OCI-LY3 (cell line): ENCODE measurements at regions not wholly inside any gene's neighbourhood (a gene's known extent, or its start where the extent isn't known, plus 50 kb on each side); places are given as distances from the start of the nearest gene placed in this dataset.

Experiments used
- H2AFZ ChIP-seq: fragments of 200-600, 300-600 bp; shearing (Covaris generic); 2 replicates; pipeline ENCODE4 v1.6.0; 2014; ENCODE audit warnings: antibody characterized with exemption, low read depth, low read length
- H3K27ac ChIP-seq: fragments of 200-600, 300-600 bp; sonication (generic); 2 replicates; pipeline ENCODE4 v1.5.1; 2014; ENCODE audit warnings: mild to moderate bottlenecking, low read length, moderate library complexity, mixed read lengths
- H3K27me3 ChIP-seq: fragments of 200-600, 300-600 bp; sonication (generic); 2 replicates; pipeline ENCODE4 v1.6.1; 2014; ENCODE audit warnings: low read depth, low read length, mixed read lengths
- H3K36me3 ChIP-seq: fragments of 200-600, 300-600 bp; sonication (generic); replicated peaks from 2 replicates; pipeline ENCODE3; 2014; ENCODE audit warnings: low read depth, low read length, mixed read lengths
- H3K4me1 ChIP-seq: fragments of 300-600, 200-600 bp; sonication (generic); 2 replicates; pipeline ENCODE4 v1.6.1; 2014; ENCODE audit warnings: low read length, mixed read lengths
- H3K4me2 ChIP-seq: fragments of 200-600, 300-600 bp; sonication (generic); 2 replicates; pipeline ENCODE4 v1.6.1; 2014; ENCODE audit warnings: low read length, mixed read lengths
- H3K4me3 ChIP-seq: fragments of 300-600, 200-600 bp; sonication (generic); 2 replicates; pipeline ENCODE4 v1.5.1; 2014; ENCODE audit warnings: antibody characterized with exemption, mild to moderate bottlenecking, low read length, moderate library complexity
- H3K79me2 ChIP-seq: fragments of 300-600, 200-600 bp; shearing (Covaris generic); 2 replicates; pipeline ENCODE4 v1.6.1; 2014; ENCODE audit warnings: mild to moderate bottlenecking, low read length, mixed read lengths
- H3K9ac ChIP-seq: fragments of 300-600, 200-600 bp; shearing (Covaris generic); 2 replicates; pipeline ENCODE4 v1.6.0; 2014; ENCODE audit warnings: mild to moderate bottlenecking, low read length, moderate library complexity
- H3K9me3 ChIP-seq: fragments of 200-600, 300-600 bp; shearing (Covaris generic); 2 replicates; pipeline ENCODE4 v1.6.1; 2014; ENCODE audit warnings: low read length, mixed read lengths; ENCODE audit not compliant: insufficient read depth
- H4K20me1 ChIP-seq: fragments of 200-600, 300-600 bp; sonication (generic); 2 replicates; pipeline ENCODE4 v1.6.1; 2016; ENCODE audit warnings: low read length, mixed read lengths; ENCODE audit not compliant: insufficient read depth
- EZH2phosphoT487 ChIP-seq: fragments of 200-600 bp; shearing (Covaris generic); IDR thresholded peaks from 2 replicates; pipeline ENCODE4 v1.6.1; 2018; ENCODE audit warnings: antibody characterized with exemption, mixed run types, low read depth
- TF ChIP-seq, protein P1 (sequence below): fragments of 200-600, 300-600 bp; sonication (generic); IDR thresholded peaks from 2 replicates; pipeline ENCODE4 v1.5.1; 2014; ENCODE audit warnings: antibody characterized with exemption, low read length, low read depth

DNA sequence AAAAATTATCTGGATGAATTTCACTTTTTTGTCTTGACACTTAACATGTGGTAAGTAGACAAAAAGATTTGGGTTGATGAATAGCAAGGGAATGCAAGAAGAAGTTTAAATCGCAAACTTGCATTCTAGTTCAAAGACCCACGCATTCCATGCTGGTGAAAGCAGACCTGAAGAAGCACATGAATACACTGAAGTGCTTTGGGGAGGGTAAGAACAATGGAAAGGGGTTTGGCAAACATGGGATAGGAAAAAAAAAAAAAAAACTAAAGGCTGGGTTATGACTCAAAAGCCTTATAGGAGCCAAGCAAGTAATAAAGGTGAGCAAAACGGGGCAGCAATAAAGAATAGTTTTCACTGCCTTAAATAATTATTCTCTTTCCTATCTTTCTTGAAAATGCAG, 450.2 kb downstream of the LMO4 start:
- no peak overlapping the region for H3K27ac ChIP-seq
- TF ChIP-seq EZH2phosphoT487: no peak
- TF ChIP-seq, protein P1, sequence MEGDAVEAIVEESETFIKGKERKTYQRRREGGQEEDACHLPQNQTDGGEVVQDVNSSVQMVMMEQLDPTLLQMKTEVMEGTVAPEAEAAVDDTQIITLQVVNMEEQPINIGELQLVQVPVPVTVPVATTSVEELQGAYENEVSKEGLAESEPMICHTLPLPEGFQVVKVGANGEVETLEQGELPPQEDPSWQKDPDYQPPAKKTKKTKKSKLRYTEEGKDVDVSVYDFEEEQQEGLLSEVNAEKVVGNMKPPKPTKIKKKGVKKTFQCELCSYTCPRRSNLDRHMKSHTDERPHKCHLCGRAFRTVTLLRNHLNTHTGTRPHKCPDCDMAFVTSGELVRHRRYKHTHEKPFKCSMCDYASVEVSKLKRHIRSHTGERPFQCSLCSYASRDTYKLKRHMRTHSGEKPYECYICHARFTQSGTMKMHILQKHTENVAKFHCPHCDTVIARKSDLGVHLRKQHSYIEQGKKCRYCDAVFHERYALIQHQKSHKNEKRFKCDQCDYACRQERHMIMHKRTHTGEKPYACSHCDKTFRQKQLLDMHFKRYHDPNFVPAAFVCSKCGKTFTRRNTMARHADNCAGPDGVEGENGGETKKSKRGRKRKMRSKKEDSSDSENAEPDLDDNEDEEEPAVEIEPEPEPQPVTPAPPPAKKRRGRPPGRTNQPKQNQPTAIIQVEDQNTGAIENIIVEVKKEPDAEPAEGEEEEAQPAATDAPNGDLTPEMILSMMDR: no peak
- no peak overlapping the region for H2AFZ ChIP-seq
- H3K27me3 ChIP-seq: no peaks in the 10 kb centered on the region
- no peaks in the 10 kb centered on the region for H3K9me3 ChIP-seq
- no peak overlapping the region for H3K4me3 ChIP-seq
- H3K36me3 ChIP-seq: no peaks in the 10 kb centered on the region
- H3K4me2 ChIP-seq: no peak overlapping the region
- no peaks in the 10 kb centered on the region for H3K79me2 ChIP-seq
- H3K9ac ChIP-seq: no peak overlapping the region
- H3K4me1 ChIP-seq: no peaks in the 10 kb centered on the region
- H4K20me1 ChIP-seq: no peaks in the 10 kb centered on the region

DNA sequence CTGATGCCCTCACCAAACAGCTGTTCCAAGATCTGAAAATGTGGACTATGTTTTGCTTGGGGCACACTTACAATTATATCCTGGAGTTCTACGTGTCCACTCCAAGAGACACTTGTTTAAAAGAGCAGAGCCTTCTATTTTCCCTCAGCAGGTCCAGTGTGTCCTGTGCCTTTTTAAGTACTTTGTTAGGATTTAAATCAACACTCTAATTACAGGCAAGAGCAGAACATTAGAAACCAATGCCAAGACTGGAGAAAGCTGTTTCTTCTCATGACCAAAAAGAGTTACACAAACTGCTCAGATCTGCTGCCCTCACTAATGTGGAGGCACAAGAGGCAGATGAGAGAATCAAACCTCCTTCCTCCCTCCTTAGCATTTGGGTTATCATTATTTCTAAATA, 452.9 kb downstream of the LMO4 start:
- Histone ChIP-seq H3K4me3 (no peak overlapping the region), H3K4me2 (no peak overlapping the region), H3K9me3 (no peaks in the 10 kb centered on the region), H3K4me1 (no peaks in the 10 kb centered on the region; the same call in 1 of the 2 replicates), H3K9ac (no peak overlapping the region), H4K20me1 (no peaks in the 10 kb centered on the region), H2AFZ (no peak overlapping the region), H3K27me3 (no peaks in the 10 kb centered on the region), H3K36me3 (no peaks in the 10 kb centered on the region), H3K27ac (no peak overlapping the region), H3K79me2 (no peaks in the 10 kb centered on the region)
- TF ChIP-seq, protein P1: no peak

DNA sequence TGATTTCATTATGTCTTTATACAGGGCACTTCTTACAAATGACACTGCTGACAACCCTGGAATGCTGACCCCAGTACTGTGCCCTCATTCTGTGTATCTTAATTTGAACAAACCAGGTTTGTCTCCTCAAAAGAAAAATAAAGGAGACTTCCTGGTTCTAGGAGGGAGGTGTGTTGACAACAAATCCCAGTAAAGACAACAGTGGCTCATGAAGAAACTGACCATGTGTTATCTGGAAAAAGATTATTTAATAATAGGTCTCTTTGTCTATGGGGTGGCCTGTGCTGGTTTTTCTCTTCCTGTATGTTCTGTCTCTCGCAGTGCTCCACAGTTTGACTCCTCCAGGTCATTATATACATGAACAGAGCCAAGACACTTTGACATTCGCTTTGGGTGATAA, 454.6 kb downstream of the LMO4 start:
- Histone ChIP-seq H3K27ac (no peak overlapping the region), H4K20me1 (no peaks in the 10 kb centered on the region), H3K4me2 (no peak overlapping the region)

DNA sequence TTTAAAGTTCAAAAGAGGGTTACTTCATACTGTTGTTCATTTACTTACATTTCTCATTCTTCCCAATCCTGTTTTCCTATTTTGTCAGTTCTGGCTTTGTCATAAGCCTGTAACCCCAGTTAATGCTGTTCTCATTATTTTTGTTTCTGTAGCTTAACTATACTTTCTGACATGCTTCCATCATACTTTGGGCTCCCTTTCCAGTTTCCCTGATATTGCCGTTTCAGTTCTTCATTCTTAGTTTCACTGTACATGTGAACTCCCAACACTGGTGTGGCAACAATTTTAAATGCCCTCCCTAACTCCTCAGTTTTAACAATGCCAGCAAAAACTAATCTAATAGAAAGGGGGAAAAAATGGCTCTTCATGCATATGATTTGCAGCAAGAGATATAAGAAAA, 456.7 kb downstream of the LMO4 start:
- Histone ChIP-seq H3K4me2 (no peak overlapping the region), H4K20me1 (no peaks in the 10 kb centered on the region), H3K27ac (no peak overlapping the region)

More for the DNA sequence above, 454.6 kb downstream of the LMO4 start:
- TF ChIP-seq, protein P1: no peak
- TF ChIP-seq EZH2phosphoT487: no peak
- Histone ChIP-seq H3K79me2 (no peaks in the 10 kb centered on the region), H3K36me3 (no peaks in the 10 kb centered on the region), H3K9me3 (no peaks in the 10 kb centered on the region), H3K9ac (no peak overlapping the region), H3K4me1 (no peaks in the 10 kb centered on the region; the same call in 1 of the 2 replicates), H3K27me3 (no peaks in the 10 kb centered on the region), H2AFZ (no peak overlapping the region), H3K4me3 (no peak overlapping the region)

More for the DNA sequence above, 456.7 kb downstream of the LMO4 start:
- H3K27me3 ChIP-seq: no peaks in the 10 kb centered on the region; the same call in 1 of the 2 replicates
- TF ChIP-seq, protein P1: no peak
- H2AFZ ChIP-seq: no peak overlapping the region
- H3K9ac ChIP-seq: no peak overlapping the region
- no peaks in the 10 kb centered on the region for H3K9me3 ChIP-seq
- no peaks in the 10 kb centered on the region for H3K79me2 ChIP-seq
- H3K36me3 ChIP-seq: no peaks in the 10 kb centered on the region
- no peaks in the 10 kb centered on the region; the same call in 1 of the 2 replicates for H3K4me1 ChIP-seq
- no peak overlapping the region for H3K4me3 ChIP-seq
